ENCODE measurements at regions not wholly inside any gene's neighbourhood (a gene's known extent, or its start where the extent isn't known, plus 50 kb on each side); places are given as distances from the start of the nearest gene placed in this dataset. TPM values are rescaled to one million over a fixed set of nuclear protein-coding genes. Genes with fewer than 3 reads are reported as not detected.
"Not testable (repeated sequence)": the region's sequence is repeated elsewhere in the genome, so short reads cannot be mapped to it uniquely, and the experiment has no call there.

GRCh38 chr2:131948641-131949040 lies 213.1 kb downstream of the ANKRD30BL start:
- H3K79me2 ChIP-seq (ENCODE audit: control insufficient read depth, insufficient read depth, low read length); DNase-seq; H3K4me3 Mint-ChIP-seq; H3K9ac ChIP-seq (ENCODE audit: low read length); H3K36me3 ChIP-seq (replicated peaks in 1 of 2; ENCODE audit: control extremely low read depth in 1 of 2, control insufficient read depth in 1 of 2, extremely low read depth in 1 of 2, insufficient read depth in 2 of 2, low read length in 1 of 2); H3K27ac ChIP-seq (ENCODE audit: low read length in 2 of 2); H3K27me3 Mint-ChIP-seq; H4K20me1 ChIP-seq (ENCODE audit: control insufficient read depth, insufficient read depth, low read length, poor library complexity, severe bottlenecking); H3K4me1 ChIP-seq (ENCODE audit: control insufficient read depth in 2 of 2, insufficient read depth in 2 of 2, low read length in 2 of 2); H3K4me3 ChIP-seq (ENCODE audit: control extremely low read depth in 1 of 5, extremely low read depth in 1 of 5, insufficient read depth in 1 of 5, low read depth in 2 of 5, low read length in 4 of 5); CTCF ChIA-PET; H3K9me3 ChIP-seq (ENCODE audit: control extremely low read depth in 1 of 3, control insufficient read depth in 2 of 3, insufficient read depth in 1 of 3, low read length in 2 of 3); H3K4me2 ChIP-seq (replicated peaks; ENCODE audit: low read depth, low read length, poor library complexity, severe bottlenecking); H3K27me3 ChIP-seq (replicated peaks in 1 of 4; ENCODE audit: control extremely low read depth in 1 of 4, control insufficient read depth in 3 of 4, insufficient read depth in 4 of 4, low read length in 3 of 4); H3K27ac Mint-ChIP-seq; POLR2A ChIA-PET; ATAC-seq (ENCODE audit: low read depth); H2AFZ ChIP-seq (ENCODE audit: insufficient read depth, low read depth, low read length, poor library complexity, severe bottlenecking); H3K4me1 Mint-ChIP-seq; H3K9me3 Mint-ChIP-seq (ENCODE audit: insufficient read depth); intact Hi-C loops (cut with micrococcal nuclease): not testable (repeated sequence)

- H3K4me1 Mint-ChIP-seq; H3K9me3 ChIP-seq (ENCODE audit: control extremely low read depth in 1 of 3, control insufficient read depth in 2 of 3, insufficient read depth in 1 of 3, low read length in 2 of 3); ATAC-seq (ENCODE audit: low read depth); H3K4me3 Mint-ChIP-seq; H3K9me3 Mint-ChIP-seq (ENCODE audit: insufficient read depth); H3K27me3 Mint-ChIP-seq; H3K4me2 ChIP-seq (replicated peaks; ENCODE audit: low read depth, low read length, poor library complexity, severe bottlenecking); H3K27me3 ChIP-seq (replicated peaks in 1 of 4; ENCODE audit: control extremely low read depth in 1 of 4, control insufficient read depth in 3 of 4, insufficient read depth in 4 of 4, low read length in 3 of 4); intact Hi-C loops (cut with micrococcal nuclease); CTCF ChIA-PET; H3K27ac Mint-ChIP-seq; H3K4me3 ChIP-seq (ENCODE audit: control extremely low read depth in 1 of 5, extremely low read depth in 1 of 5, insufficient read depth in 1 of 5, low read depth in 2 of 5, low read length in 4 of 5); POLR2A ChIA-PET; H3K27ac ChIP-seq (ENCODE audit: low read length in 2 of 2); H3K9ac ChIP-seq (ENCODE audit: low read length); H3K36me3 ChIP-seq (replicated peaks in 1 of 2; ENCODE audit: control extremely low read depth in 1 of 2, control insufficient read depth in 1 of 2, extremely low read depth in 1 of 2, insufficient read depth in 2 of 2, low read length in 1 of 2); H4K20me1 ChIP-seq (ENCODE audit: control insufficient read depth, insufficient read depth, low read length, poor library complexity, severe bottlenecking); H3K79me2 ChIP-seq (ENCODE audit: control insufficient read depth, insufficient read depth, low read length); DNase-seq; H2AFZ ChIP-seq (ENCODE audit: insufficient read depth, low read depth, low read length, poor library complexity, severe bottlenecking); H3K4me1 ChIP-seq (ENCODE audit: control insufficient read depth in 2 of 2, insufficient read depth in 2 of 2, low read length in 2 of 2): not testable (repeated sequence)
- WGBS (ENCODE audit: insufficient coverage): no CpG with 5 or more reads among the region's 1 CpG
Measured at GRCh38 chr2:131923287-131923686, 238.5 kb downstream of the ANKRD30BL start.

GRCh38 chr2:131922854-131923253 lies 238.9 kb downstream of the ANKRD30BL start:
- H2AFZ ChIP-seq (ENCODE audit: insufficient read depth, low read depth, low read length, poor library complexity, severe bottlenecking); H3K4me1 Mint-ChIP-seq; POLR2A ChIA-PET; H3K27ac Mint-ChIP-seq; H3K9me3 ChIP-seq (ENCODE audit: control extremely low read depth in 1 of 3, control insufficient read depth in 2 of 3, insufficient read depth in 1 of 3, low read length in 2 of 3); H3K4me3 Mint-ChIP-seq; H3K4me1 ChIP-seq (ENCODE audit: control insufficient read depth in 2 of 2, insufficient read depth in 2 of 2, low read length in 2 of 2); H3K27me3 Mint-ChIP-seq; H3K27me3 ChIP-seq (replicated peaks in 1 of 4; ENCODE audit: control extremely low read depth in 1 of 4, control insufficient read depth in 3 of 4, insufficient read depth in 4 of 4, low read length in 3 of 4); CTCF ChIA-PET; H3K27ac ChIP-seq (ENCODE audit: low read length in 2 of 2); H4K20me1 ChIP-seq (ENCODE audit: control insufficient read depth, insufficient read depth, low read length, poor library complexity, severe bottlenecking); intact Hi-C loops (cut with micrococcal nuclease); H3K36me3 ChIP-seq (replicated peaks in 1 of 2; ENCODE audit: control extremely low read depth in 1 of 2, control insufficient read depth in 1 of 2, extremely low read depth in 1 of 2, insufficient read depth in 2 of 2, low read length in 1 of 2); H3K4me3 ChIP-seq (ENCODE audit: control extremely low read depth in 1 of 5, extremely low read depth in 1 of 5, insufficient read depth in 1 of 5, low read depth in 2 of 5, low read length in 4 of 5); H3K9me3 Mint-ChIP-seq (ENCODE audit: insufficient read depth); ATAC-seq (ENCODE audit: low read depth); H3K4me2 ChIP-seq (replicated peaks; ENCODE audit: low read depth, low read length, poor library complexity, severe bottlenecking); DNase-seq; H3K79me2 ChIP-seq (ENCODE audit: control insufficient read depth, insufficient read depth, low read length); H3K9ac ChIP-seq (ENCODE audit: low read length): not testable (repeated sequence)
- WGBS (ENCODE audit: insufficient coverage): 68% methylated on average over 2 of the region's 2 CpGs

Small RNAs in the stretch of these regions (small RNA-seq; reads per million reads assigned to genes)
- gene AC093787.1 (ENCODE audit: insufficient read length, low read depth, low replicate concordance): not detected
